ENCODE measurements at regions not wholly inside any gene's neighbourhood (a gene's known extent, or its start where the extent isn't known, plus 50 kb on each side); places are given as distances from the start of the nearest gene placed in this dataset. TPM values are rescaled to one million over a fixed set of nuclear protein-coding genes. Genes with fewer than 3 reads are reported as not detected.

DNA sequence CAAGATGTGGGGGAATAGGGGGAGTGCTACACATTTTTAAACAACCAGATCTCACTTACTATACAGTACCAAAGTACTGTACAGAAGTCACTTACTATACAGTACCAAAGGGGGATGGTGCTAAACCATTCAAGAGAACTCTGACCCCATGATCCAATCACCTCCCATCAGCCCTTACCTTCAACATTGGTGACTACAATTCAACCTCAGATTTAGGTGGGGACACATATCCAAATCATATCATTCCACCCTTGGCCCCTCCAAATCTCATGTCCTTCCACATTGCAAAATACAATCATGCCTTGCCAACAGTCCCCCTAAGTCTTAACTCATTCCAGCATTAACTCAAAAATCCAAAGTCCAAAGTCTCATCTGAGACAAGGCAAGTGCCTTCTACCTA is 49.9 kb upstream of the CD2AP start:
- no peaks in the 10 kb centered on the region for H3K27me3 ChIP-seq (ENCODE audit: control insufficient read depth in 4 of 4, insufficient read depth in 4 of 4, low read length in 3 of 4)
- DNase-seq (ENCODE audit: low spot score) = no peak
- peaks cover 0 to 5% (median under 1%) of the 10 kb centered on the region in 4 donors for H3K9me3 ChIP-seq (ENCODE audit: control insufficient read depth in 4 of 4, low read length in 3 of 4)
- H3K4me1 ChIP-seq (ENCODE audit: control insufficient read depth in 4 of 4, insufficient read depth in 4 of 4, low read length in 3 of 4) = no peaks in the 10 kb centered on the region
- H3K9ac ChIP-seq (ENCODE audit: low read depth in 1 of 2, low read length in 2 of 2) = no peak overlapping the region
- TF ChIP-seq RAD21 (IDR thresholded peaks at IDR 0.05) (no peak), CTCF (IDR thresholded peaks at IDR 0.05; ENCODE audit: low read depth, low read length, missing input control) (no peak), FOXA2 (IDR thresholded peaks at IDR 0.05) (no peak), NR2F2 (IDR thresholded peaks at IDR 0.05) (no peak), HNF4G (IDR thresholded peaks at IDR 0.05) (no peak), EGR1 (IDR thresholded peaks at IDR 0.05; ENCODE audit: low read depth in 2 of 2) (no peak), FOXA1 (IDR thresholded peaks at IDR 0.05) (no peak), TAF1 (conservative IDR thresholded peaks at IDR 0.05) (no peak), JUND (IDR thresholded peaks at IDR 0.05) (no peak)
- TF ChIP-seq, protein P1, sequence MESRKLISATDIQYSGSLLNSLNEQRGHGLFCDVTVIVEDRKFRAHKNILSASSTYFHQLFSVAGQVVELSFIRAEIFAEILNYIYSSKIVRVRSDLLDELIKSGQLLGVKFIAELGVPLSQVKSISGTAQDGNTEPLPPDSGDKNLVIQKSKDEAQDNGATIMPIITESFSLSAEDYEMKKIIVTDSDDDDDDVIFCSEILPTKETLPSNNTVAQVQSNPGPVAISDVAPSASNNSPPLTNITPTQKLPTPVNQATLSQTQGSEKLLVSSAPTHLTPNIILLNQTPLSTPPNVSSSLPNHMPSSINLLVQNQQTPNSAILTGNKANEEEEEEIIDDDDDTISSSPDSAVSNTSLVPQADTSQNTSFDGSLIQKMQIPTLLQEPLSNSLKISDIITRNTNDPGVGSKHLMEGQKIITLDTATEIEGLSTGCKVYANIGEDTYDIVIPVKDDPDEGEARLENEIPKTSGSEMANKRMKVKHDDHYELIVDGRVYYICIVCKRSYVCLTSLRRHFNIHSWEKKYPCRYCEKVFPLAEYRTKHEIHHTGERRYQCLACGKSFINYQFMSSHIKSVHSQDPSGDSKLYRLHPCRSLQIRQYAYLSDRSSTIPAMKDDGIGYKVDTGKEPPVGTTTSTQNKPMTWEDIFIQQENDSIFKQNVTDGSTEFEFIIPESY (IDR thresholded peaks at IDR 0.05) = no peak
- TF ChIP-seq, protein P2, sequence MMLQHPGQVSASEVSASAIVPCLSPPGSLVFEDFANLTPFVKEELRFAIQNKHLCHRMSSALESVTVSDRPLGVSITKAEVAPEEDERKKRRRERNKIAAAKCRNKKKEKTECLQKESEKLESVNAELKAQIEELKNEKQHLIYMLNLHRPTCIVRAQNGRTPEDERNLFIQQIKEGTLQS (IDR thresholded peaks at IDR 0.05) = no peak
- TF ChIP-seq, protein P3, sequence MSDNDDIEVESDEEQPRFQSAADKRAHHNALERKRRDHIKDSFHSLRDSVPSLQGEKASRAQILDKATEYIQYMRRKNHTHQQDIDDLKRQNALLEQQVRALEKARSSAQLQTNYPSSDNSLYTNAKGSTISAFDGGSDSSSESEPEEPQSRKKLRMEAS (IDR thresholded peaks at IDR 0.05) = no peak
- no peak overlapping the region for H3K4me3 ChIP-seq (ENCODE audit: low read depth in 1 of 3, low read length in 3 of 3)
- no peaks in the 10 kb centered on the region for H3K36me3 ChIP-seq (ENCODE audit: control insufficient read depth in 4 of 4, insufficient read depth in 3 of 4, low read depth in 1 of 4, low read length in 3 of 4)
- H3K27ac ChIP-seq (ENCODE audit: low read depth in 1 of 2, low read length in 2 of 2) = no peak overlapping the region

Small RNA genes lying in the stretch of these regions (small RNA-seq; reads per million reads assigned to genes)
- not detected for gene B3GNTL1P2
